ENCODE measurements at regions not wholly inside any gene's neighbourhood (a gene's known extent, or its start where the extent isn't known, plus 50 kb on each side); places are given as distances from the start of the nearest gene placed in this dataset.

- no peak overlapping the region for H3K4me3 ChIP-seq (ENCODE audit: low read length)
- H3K9me3 ChIP-seq (ENCODE audit: insufficient read depth, low read depth, low read length): no peaks in the 10 kb centered on the region
- H3K36me3 ChIP-seq (ENCODE audit: insufficient read depth, low read depth, low read length): no peaks in the 10 kb centered on the region
- H3K4me1 ChIP-seq (ENCODE audit: insufficient read depth, low read length): no peaks in the 10 kb centered on the region
- H3K27me3 ChIP-seq (ENCODE audit: insufficient read depth, low read length): no peaks in the 10 kb centered on the region
- no peak overlapping the region for H3K27ac ChIP-seq (ENCODE audit: low read length)
- no peak overlapping the region for H3K9ac ChIP-seq (ENCODE audit: low read depth, low read length)
Observed at GRCh38 chr1:30605441-30605920, 117.9 kb downstream of the MATN1 start.

DNA sequence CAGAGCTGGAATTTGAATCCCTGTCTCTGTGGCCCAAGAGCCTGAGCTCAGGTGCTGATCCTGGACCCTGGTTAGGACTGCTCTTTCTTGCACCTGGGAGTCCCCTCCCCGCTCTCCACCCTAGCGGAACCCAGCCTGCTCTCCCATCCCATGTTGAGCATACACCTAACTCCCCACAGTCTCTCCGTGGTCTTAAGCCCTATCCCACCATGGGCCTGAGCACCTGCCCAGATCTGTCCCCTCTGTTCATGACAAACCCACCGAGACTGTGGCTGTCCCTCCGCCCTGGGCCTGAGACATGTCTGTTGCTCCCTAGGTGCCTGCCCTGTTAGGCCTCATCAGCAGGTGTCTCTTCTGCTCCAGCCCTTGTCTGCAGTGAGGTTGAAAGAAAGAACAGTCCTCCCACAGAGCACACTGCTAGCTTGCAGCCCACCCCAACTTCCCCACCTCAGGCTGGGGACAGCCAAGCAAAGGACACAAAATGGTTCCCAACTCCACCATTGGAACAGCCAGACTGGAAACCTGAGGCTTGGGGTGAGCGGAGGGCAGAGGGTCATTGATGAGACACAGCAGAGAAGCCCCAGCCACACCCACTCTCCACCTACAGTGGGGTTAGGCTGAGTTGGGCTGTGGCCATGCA lies 118.5 kb downstream of the MATN1 start:
- Histone ChIP-seq H3K4me3 (ENCODE audit: low read length) (no peak overlapping the region), H3K4me1 (ENCODE audit: insufficient read depth, low read length) (no peaks in the 10 kb centered on the region), H3K9me3 (ENCODE audit: insufficient read depth, low read depth, low read length) (no peaks in the 10 kb centered on the region), H3K27me3 (ENCODE audit: insufficient read depth, low read length) (no peaks in the 10 kb centered on the region), H3K27ac (ENCODE audit: low read length) (no peak overlapping the region), H3K36me3 (ENCODE audit: insufficient read depth, low read depth, low read length) (no peaks in the 10 kb centered on the region), H3K9ac (ENCODE audit: low read depth, low read length) (no peak overlapping the region)

GRCh38 chr1:30603081-30603858 lies 120.1 kb downstream of the MATN1 start:
- Histone ChIP-seq H3K27me3 (ENCODE audit: insufficient read depth, low read length) (no peaks in the 10 kb centered on the region), H3K9me3 (ENCODE audit: insufficient read depth, low read depth, low read length) (no peaks in the 10 kb centered on the region), H3K27ac (ENCODE audit: low read length) (no peak overlapping the region), H3K9ac (ENCODE audit: low read depth, low read length) (no peak overlapping the region), H3K36me3 (ENCODE audit: insufficient read depth, low read depth, low read length) (no peaks in the 10 kb centered on the region), H3K4me1 (ENCODE audit: insufficient read depth, low read length) (no peaks in the 10 kb centered on the region), H3K4me3 (ENCODE audit: low read length) (no peak overlapping the region)

DNA sequence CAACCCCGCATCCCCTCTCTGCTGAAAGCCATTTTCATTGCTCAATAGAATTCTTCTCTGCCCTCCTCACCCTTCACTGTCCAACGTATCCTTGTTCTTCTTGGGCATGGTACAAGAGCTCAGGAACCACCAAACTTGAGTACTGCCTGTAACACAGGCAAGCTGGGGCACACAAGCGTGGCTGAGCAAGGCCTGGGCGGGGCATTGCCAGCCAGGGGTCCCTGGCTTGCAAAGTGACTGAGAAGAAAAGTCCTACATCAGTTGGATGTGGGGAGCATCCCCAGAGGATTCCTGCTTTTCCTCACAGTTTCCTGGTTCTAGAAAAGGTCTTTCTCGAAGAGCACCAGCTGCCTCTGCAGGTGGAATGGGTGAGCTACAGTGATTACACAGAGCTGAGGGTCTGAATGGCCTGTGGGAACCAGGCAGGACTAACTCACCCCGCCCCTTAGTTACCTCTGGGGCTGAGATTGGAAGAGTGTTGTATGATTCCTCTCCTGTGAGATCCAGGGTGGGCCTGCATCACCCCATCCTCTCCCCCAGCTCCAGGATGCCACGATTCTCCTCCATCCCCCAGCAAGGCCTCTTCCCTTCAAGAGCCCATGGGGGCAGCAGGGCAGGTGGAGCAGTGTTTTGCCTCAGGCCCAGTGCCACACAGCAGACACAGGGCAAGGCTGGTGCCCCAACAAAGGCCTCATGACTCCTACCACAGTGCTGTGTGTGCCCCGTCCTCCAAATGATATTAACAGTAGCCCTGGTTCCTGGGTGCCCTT lies 121.9 kb downstream of the MATN1 start:
- no peak overlapping the region for H3K9ac ChIP-seq (ENCODE audit: low read depth, low read length)

DNA sequence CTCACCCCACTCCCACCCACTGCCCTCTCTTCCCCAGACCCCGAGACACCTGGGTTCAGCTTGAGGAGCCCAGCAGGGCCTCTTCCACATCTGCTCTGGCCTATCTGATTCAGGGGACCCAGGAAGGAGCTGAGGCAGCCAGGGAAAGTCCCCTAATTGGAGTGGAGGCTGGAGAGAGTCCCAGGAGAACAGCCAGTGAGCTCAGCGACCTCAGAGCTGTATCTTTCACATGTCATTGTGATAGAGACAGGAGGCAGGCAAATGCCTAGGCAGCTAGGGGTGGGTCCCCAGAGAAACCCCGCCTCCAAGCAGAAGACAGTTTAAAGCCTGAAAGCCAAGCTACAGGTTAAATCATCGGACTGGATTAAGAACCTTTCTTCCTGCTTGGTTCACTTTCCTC lies 122.7 kb downstream of the MATN1 start:
- Histone ChIP-seq H3K27me3 (ENCODE audit: insufficient read depth, low read length) (no peaks in the 10 kb centered on the region; the same call in 1 of the 2 replicates), H3K27ac (ENCODE audit: low read length) (no peak overlapping the region), H3K9ac (ENCODE audit: low read depth, low read length) (no peak overlapping the region)

More for the DNA sequence above, 121.9 kb downstream of the MATN1 start:
- Histone ChIP-seq H3K4me1 (ENCODE audit: insufficient read depth, low read length) (no peaks in the 10 kb centered on the region), H3K36me3 (ENCODE audit: insufficient read depth, low read depth, low read length) (no peaks in the 10 kb centered on the region), H3K27me3 (ENCODE audit: insufficient read depth, low read length) (no peaks in the 10 kb centered on the region), H3K4me3 (ENCODE audit: low read length) (no peak overlapping the region), H3K27ac (ENCODE audit: low read length) (no peak overlapping the region), H3K9me3 (ENCODE audit: insufficient read depth, low read depth, low read length) (no peaks in the 10 kb centered on the region)

DNA sequence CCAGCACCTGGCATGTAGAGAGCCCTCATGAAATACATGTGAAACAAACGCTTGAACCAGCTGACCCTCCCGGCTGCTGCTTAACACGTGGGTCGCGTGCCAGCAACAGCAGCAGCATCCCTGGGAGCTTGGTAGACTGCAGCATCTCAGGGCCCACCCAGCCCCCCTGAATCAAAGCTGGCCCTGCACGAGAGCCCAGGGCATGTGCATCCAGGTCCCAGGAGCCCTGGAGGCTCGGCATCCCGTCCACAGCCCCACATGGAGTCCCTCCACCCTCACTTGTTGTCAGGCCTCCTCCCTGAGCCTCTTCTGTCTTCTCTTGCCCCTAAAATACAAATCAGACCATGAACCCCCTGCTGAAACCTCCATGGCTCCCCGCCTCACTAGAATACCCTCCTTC lies 123.1 kb downstream of the MATN1 start:
- no peak overlapping the region for H3K27ac ChIP-seq (ENCODE audit: low read length)
- no peaks in the 10 kb centered on the region for H3K36me3 ChIP-seq (ENCODE audit: insufficient read depth, low read depth, low read length)

More for the DNA sequence above, 122.7 kb downstream of the MATN1 start:
- no peaks in the 10 kb centered on the region for H3K4me1 ChIP-seq (ENCODE audit: insufficient read depth, low read length)
- no peak overlapping the region for H3K4me3 ChIP-seq (ENCODE audit: low read length)
- no peaks in the 10 kb centered on the region for H3K9me3 ChIP-seq (ENCODE audit: insufficient read depth, low read depth, low read length)
- H3K36me3 ChIP-seq (ENCODE audit: insufficient read depth, low read depth, low read length): no peaks in the 10 kb centered on the region

GRCh38 chr1:30599721-30600120 lies 123.7 kb downstream of the MATN1 start:
- Histone ChIP-seq H3K4me1 (ENCODE audit: insufficient read depth, low read length) (no peaks in the 10 kb centered on the region), H3K9me3 (ENCODE audit: insufficient read depth, low read depth, low read length) (no peaks in the 10 kb centered on the region), H3K27ac (ENCODE audit: low read length) (no peak overlapping the region)

More for the DNA sequence above, 123.1 kb downstream of the MATN1 start:
- no peak overlapping the region for H3K9ac ChIP-seq (ENCODE audit: low read depth, low read length)
- H3K9me3 ChIP-seq (ENCODE audit: insufficient read depth, low read depth, low read length): no peaks in the 10 kb centered on the region
- no peaks in the 10 kb centered on the region; the same call in 1 of the 2 replicates for H3K27me3 ChIP-seq (ENCODE audit: insufficient read depth, low read length)
- no peaks in the 10 kb centered on the region for H3K4me1 ChIP-seq (ENCODE audit: insufficient read depth, low read length)
- no peak overlapping the region for H3K4me3 ChIP-seq (ENCODE audit: low read length)

GRCh38 chr1:30598571-30599114 lies 124.7 kb downstream of the MATN1 start:
- H3K27ac ChIP-seq (ENCODE audit: low read length): no peak overlapping the region
- no peaks in the 10 kb centered on the region for H3K4me1 ChIP-seq (ENCODE audit: insufficient read depth, low read length)
- peaks cover under 1% of the 10 kb centered on the region; the same call in 1 of the 2 replicates for H3K9me3 ChIP-seq (ENCODE audit: insufficient read depth, low read depth, low read length)
- H3K27me3 ChIP-seq (ENCODE audit: insufficient read depth, low read length): no peaks in the 10 kb centered on the region; the same call in 1 of the 2 replicates
- no peak overlapping the region for H3K9ac ChIP-seq (ENCODE audit: low read depth, low read length)
- H3K4me3 ChIP-seq (ENCODE audit: low read length): no peak overlapping the region
- no peaks in the 10 kb centered on the region for H3K36me3 ChIP-seq (ENCODE audit: insufficient read depth, low read depth, low read length)

More at GRCh38 chr1:30599721-30600120, 123.7 kb downstream of the MATN1 start:
- no peaks in the 10 kb centered on the region for H3K36me3 ChIP-seq (ENCODE audit: insufficient read depth, low read depth, low read length)
- H3K4me3 ChIP-seq (ENCODE audit: low read length): no peak overlapping the region
- no peak overlapping the region for H3K9ac ChIP-seq (ENCODE audit: low read depth, low read length)
- no peaks in the 10 kb centered on the region; the same call in 1 of the 2 replicates for H3K27me3 ChIP-seq (ENCODE audit: insufficient read depth, low read length)

- peaks cover 8% of the 10 kb centered on the region; the same call in 1 of the 2 replicates for H3K9me3 ChIP-seq (ENCODE audit: insufficient read depth, low read depth, low read length)
- H3K27me3 ChIP-seq (ENCODE audit: insufficient read depth, low read length): no peaks in the 10 kb centered on the region; the same call in 1 of the 2 replicates
- H3K4me3 ChIP-seq (ENCODE audit: low read length): no peak overlapping the region
- H3K4me1 ChIP-seq (ENCODE audit: insufficient read depth, low read length): no peaks in the 10 kb centered on the region
- H3K9ac ChIP-seq (ENCODE audit: low read depth, low read length): no peak overlapping the region
- no peaks in the 10 kb centered on the region for H3K36me3 ChIP-seq (ENCODE audit: insufficient read depth, low read depth, low read length)
- H3K27ac ChIP-seq (ENCODE audit: low read length): no peak overlapping the region
Observed at GRCh38 chr1:30597711-30598110, 125.7 kb downstream of the MATN1 start.

DNA sequence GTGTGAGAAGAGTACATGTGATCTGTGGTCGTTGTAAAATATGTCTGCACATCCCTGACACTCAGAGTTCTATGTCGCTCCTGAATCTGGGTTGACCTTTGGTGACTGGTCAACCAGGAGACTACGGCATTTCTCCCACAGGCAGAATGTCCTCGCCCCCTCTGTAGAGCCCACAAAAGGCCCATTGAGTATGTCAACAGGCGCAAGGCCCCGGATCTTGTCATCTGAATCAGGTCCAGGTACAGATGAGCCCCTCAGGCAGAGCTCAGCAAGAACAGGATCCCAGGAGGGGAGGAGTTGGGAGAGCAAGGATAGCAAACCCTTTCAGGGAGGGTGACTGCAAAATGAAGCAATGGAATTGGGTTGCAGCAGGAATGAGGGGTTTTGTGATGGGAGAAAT lies 126.5 kb downstream of the MATN1 start:
- Histone ChIP-seq H3K27ac (ENCODE audit: low read length) (no peak overlapping the region), H3K36me3 (ENCODE audit: insufficient read depth, low read depth, low read length) (no peaks in the 10 kb centered on the region), H3K9me3 (ENCODE audit: insufficient read depth, low read depth, low read length) (peaks cover 13% of the 10 kb centered on the region; the same call in 1 of the 2 replicates), H3K4me1 (ENCODE audit: insufficient read depth, low read length) (no peaks in the 10 kb centered on the region), H3K9ac (ENCODE audit: low read depth, low read length) (no peak overlapping the region), H3K27me3 (ENCODE audit: insufficient read depth, low read length) (no peaks in the 10 kb centered on the region; the same call in 1 of the 2 replicates), H3K4me3 (ENCODE audit: low read length) (no peak overlapping the region)

DNA sequence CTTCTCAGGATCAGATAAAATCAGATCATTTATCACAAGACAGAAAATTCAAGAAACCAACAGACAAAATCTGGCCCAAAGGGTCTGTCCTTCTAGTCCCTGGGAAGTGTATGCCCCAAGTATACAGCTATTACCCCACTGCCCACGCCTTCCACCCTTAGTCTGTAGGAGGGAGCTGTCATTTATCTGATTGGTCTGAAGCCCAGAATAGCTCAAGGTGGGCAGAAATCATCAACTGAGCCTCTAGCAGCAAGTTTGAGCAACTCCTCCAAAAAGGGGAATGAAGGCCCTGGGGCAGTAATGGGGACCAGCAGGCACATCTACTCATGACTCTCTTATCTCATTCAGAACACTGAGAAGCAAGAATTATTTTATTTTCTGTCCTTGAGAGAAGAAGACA lies 126.9 kb downstream of the MATN1 start:
- Histone ChIP-seq H3K4me3 (ENCODE audit: low read length) (no peak overlapping the region), H3K9me3 (ENCODE audit: insufficient read depth, low read depth, low read length) (peaks cover 13% of the 10 kb centered on the region; the same call in 1 of the 2 replicates), H3K27ac (ENCODE audit: low read length) (no peak overlapping the region), H3K27me3 (ENCODE audit: insufficient read depth, low read length) (no peaks in the 10 kb centered on the region; the same call in 1 of the 2 replicates), H3K36me3 (ENCODE audit: insufficient read depth, low read depth, low read length) (no peaks in the 10 kb centered on the region), H3K4me1 (ENCODE audit: insufficient read depth, low read length) (no peaks in the 10 kb centered on the region), H3K9ac (ENCODE audit: low read depth, low read length) (no peak overlapping the region)
